ENCODE measurements at regions not wholly inside any gene's neighbourhood (a gene's known extent, or its start where the extent isn't known, plus 50 kb on each side); places are given as distances from the start of the nearest gene placed in this dataset.

- no peak for TF ChIP-seq POLR2A (IDR thresholded peaks at IDR 0.05; ENCODE audit: low read depth)
- TF ChIP-seq POLR2AphosphoS5 (IDR thresholded peaks at IDR 0.05): no peak
- TF ChIP-seq CTCF (IDR thresholded peaks at IDR 0.05): no peak
- TF ChIP-seq EP300 (IDR thresholded peaks at IDR 0.05): no peak
Measured at GRCh38 chr13:47044842-47045241, 148.0 kb upstream of the HTR2A start.

Measured in esophagus muscularis mucosa (tissue), 4 donors.